Mesodermal cell (in vitro differentiated cells): ENCODE measurements at regions not wholly inside any gene's neighbourhood (a gene's known extent, or its start where the extent isn't known, plus 50 kb on each side); places are given as distances from the start of the nearest gene placed in this dataset.

Experiments used
- H3K27ac ChIP-seq: 2 replicates; pipeline ENCODE4 v1.7.0; 2013; ENCODE audit warnings: mild to moderate bottlenecking, low read depth, low read length, moderate library complexity; ENCODE audit not compliant: severe bottlenecking
- H3K36me3 ChIP-seq: 2 replicates; pipeline ENCODE4 v1.7.1; 2013; ENCODE audit warnings: mild to moderate bottlenecking, low read length, moderate library complexity; ENCODE audit not compliant: control insufficient read depth, insufficient read depth
- H3K4me1 ChIP-seq: one replicate; pipeline ENCODE4 v1.7.1; 2013; ENCODE audit warnings: mild to moderate bottlenecking, low read length; ENCODE audit not compliant: insufficient read depth, control insufficient read depth, poor library complexity, severe bottlenecking
- H3K4me3 ChIP-seq: 2 replicates; pipeline ENCODE4 v1.7.0; 2013; ENCODE audit warnings: low read length, control low read depth, mild to moderate bottlenecking; ENCODE audit not compliant: insufficient read depth, poor library complexity, severe bottlenecking; ENCODE audit errors: extremely low read depth
- H3K9me3 ChIP-seq: 2 replicates; pipeline ENCODE4 v1.7.1; 2013; ENCODE audit warnings: mild to moderate bottlenecking, low read length, moderate library complexity; ENCODE audit not compliant: control insufficient read depth
- WGBS, 2 experiments: methylation state at CpG; one replicate each; pipeline ENCODE4 v1.1.5; 2013; ENCODE audit warnings: missing lambda C conversion rate in 2 of 2; ENCODE audit not compliant: insufficient coverage in 2 of 2; 5-methylcytosine and 5-hydroxymethylcytosine counted together

DNA sequence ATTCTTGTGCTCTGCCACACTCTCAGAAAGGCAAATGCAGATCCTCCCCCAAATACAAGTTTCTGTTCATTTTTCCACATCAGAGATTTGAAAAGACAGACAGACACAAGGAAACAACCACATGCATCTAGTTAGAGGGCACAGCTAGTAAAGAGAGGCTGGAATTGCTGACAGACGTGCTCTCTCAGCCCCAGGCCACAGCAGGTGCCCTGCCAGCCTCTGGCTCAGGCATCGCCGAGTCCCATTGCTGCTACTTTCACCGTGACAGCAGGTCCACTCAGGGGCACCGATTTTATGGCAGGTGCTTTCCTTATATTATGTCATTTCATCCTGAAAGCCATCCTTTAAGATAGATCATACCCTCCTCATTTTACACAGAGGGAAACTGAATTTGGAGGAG, 507.5 kb downstream of the EIPR1 start:
- Histone ChIP-seq H3K36me3 (no peaks in the 10 kb centered on the region), H3K9me3 (no peaks in the 10 kb centered on the region), H3K4me1 (no peaks in the 10 kb centered on the region), H3K27ac (no peak overlapping the region), H3K4me3 (no peak overlapping the region)
- WGBS, 2 experiments = 74 to 83% methylated on average over 4 of the region's 5 CpGs

DNA sequence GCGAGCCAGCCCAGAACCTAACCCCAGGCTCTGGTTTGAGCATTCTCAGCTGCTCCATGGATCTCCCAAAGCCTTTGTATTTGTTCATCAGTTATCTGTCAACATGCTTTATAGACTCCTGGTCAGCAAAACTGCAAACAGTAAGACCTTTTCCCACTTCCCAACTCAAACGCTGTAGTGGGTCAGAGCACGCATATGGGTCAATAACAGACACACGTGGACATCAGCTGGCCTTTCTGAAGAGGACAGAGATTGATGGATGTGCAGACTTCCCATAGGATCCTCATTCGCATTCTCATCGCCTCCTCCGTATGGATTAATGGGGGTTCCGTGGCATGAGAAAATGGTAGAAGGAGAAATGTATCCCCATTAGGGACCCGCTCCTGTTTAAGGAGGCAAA, 508.1 kb downstream of the EIPR1 start:
- no peaks in the 10 kb centered on the region for H3K9me3 ChIP-seq
- H3K27ac ChIP-seq = no peak overlapping the region
- WGBS, 2 experiments = 93 to 97% methylated on average over 6 to 8 of the region's 9 CpGs
- H3K4me1 ChIP-seq = no peaks in the 10 kb centered on the region
- H3K4me3 ChIP-seq = no peak overlapping the region
- no peaks in the 10 kb centered on the region for H3K36me3 ChIP-seq

DNA sequence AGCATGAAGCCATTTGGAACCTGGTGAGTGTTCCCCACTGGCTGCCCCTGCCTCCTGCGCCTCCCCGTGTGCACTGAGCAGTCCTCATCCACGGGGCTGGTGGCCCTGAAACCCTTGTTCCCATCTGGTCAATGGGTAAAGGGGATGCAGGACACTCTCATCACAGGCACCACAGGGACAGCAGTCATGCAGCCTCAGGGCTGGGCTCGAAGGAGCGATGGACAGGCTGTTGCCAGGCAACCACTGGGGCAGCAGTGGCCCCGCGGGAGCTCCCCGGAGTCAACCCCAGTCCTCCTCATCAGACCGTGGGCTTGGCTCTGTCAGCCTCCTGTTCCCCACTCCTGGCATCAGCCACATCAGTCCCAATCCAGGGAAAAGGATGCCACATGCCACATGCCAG, 509.5 kb downstream of the EIPR1 start:
- H3K27ac ChIP-seq = no peak overlapping the region
- WGBS, 2 experiments = 78 to 85% methylated on average over 7 to 8 of the region's 9 CpGs
- no peak overlapping the region for H3K4me3 ChIP-seq
- H3K4me1 ChIP-seq = no peaks in the 10 kb centered on the region
- no peaks in the 10 kb centered on the region for H3K9me3 ChIP-seq
- H3K36me3 ChIP-seq = no peaks in the 10 kb centered on the region

DNA sequence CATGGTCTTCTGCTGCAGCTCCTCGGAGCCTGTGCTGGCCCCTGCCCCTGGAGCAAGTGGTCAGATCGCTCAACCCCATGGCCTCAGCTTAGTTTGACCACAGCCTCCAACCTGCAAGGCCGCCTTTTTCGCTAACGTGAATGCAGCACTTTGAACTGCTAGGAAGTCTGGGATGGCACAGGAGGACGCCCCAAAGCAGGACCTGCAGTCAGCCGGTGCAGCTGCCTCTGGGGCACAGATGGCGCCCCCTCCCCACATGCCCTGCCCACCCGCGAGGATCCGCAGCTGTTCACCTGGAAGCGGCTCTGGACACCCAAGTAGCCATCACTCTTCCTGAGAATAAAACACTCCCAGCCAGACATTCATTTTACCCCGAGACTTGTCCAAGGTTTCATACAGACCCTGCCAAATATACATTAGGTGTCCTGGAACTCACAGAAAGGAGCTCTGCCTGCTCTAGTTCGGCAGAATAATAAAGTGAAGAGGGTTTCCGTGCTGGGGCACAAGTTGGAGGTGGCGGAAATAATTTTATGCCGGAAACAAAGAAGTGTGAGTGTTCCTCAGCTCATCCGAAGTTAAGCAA, 510.1 kb downstream of the EIPR1 start:
- 89 to 90% methylated on average over 16 to 17 of the region's 18 CpGs for whole genome bisulfite sequencing, 2 experiments
- Histone ChIP-seq H3K36me3 (no peaks in the 10 kb centered on the region), H3K27ac (no peak overlapping the region), H3K4me3 (no peak overlapping the region), H3K4me1 (no peaks in the 10 kb centered on the region), H3K9me3 (no peaks in the 10 kb centered on the region)

DNA sequence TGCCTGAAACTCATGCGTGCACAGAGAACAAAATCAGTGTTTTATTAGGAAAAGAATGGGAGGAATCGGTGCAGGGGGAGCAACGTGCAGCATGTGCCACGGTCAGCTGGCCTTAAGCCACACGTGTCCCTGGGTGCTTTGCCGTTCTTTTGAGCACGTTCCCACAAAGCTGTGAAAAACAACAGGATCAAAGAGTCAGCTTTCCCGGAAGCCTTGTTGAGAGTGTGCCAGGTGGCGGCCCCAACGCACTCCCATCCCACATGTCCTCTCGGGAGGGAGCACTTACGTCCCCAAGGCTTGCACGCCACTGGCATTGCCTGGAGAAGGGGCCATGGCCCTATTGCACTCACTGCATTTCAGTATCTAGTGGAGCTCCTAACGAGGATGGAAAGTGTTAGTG, 511.2 kb downstream of the EIPR1 start:
- H3K4me3 ChIP-seq = no peak overlapping the region
- H3K9me3 ChIP-seq = no peaks in the 10 kb centered on the region
- WGBS, 2 experiments = 87 to 96% methylated on average over 13 of the region's 14 CpGs
- H3K27ac ChIP-seq = no peak overlapping the region
- H3K4me1 ChIP-seq = no peaks in the 10 kb centered on the region
- H3K36me3 ChIP-seq = no peaks in the 10 kb centered on the region

DNA sequence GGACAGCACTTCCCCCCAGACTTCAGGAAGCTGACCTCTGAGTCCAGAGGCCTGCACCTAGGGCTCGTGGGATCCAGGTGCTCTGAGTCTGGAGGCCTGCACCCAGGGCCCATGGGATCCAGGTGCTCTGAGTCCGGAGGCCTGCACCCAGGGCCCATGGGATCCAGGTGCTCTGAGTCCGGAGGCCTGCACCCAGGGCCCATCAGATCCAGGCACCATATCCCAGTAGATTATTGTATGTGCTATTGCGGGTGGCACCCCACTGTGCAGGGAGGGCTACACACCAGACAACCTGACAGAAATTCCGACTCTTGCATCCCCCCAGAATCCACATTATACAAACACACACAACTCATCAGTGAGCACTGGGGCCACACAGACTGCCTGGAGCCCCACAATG, 515.2 kb downstream of the EIPR1 start:
- 57 to 68% methylated on average over 2 to 3 of the region's 5 CpGs for WGBS, 2 experiments
- Histone ChIP-seq H3K4me3 (no peak overlapping the region), H3K4me1 (no peaks in the 10 kb centered on the region), H3K9me3 (peaks cover 3% of the 10 kb centered on the region), H3K36me3 (no peaks in the 10 kb centered on the region), H3K27ac (no peak overlapping the region)

DNA sequence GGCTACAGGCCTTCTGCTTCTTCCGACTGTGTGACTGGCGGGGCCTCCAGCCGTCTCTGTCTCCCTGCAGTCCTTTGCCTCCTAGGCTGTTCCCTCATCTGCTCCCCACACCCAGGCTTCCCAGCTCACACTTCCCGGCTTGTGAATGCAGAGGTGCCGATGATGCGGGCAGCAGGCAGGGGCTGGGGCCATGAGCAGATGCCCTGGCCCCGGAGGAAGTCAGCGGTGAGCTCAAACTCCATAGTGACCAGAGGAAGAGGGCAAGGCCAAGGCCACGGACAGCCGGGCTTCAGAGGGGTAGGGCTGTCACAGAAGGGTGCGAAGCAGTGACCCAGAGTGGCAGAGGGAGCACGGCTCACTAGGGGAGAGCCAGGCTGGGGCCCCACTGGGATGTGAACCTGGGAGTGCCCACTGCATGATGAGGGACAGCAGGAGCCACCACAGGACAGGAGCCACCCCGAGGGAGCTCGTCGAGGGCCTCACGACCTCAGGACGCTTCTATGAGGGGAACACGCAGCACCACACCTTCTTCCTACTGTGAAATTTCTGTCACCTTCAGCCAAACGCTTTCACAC, 515.9 kb downstream of the EIPR1 start:
- no peaks in the 10 kb centered on the region for H3K4me1 ChIP-seq
- no peaks in the 10 kb centered on the region for H3K36me3 ChIP-seq
- H3K4me3 ChIP-seq = no peak overlapping the region
- WGBS, 2 experiments = 91% methylated on average over 16 to 19 of the region's 19 CpGs
- no peak overlapping the region for H3K27ac ChIP-seq
- peaks cover 3% of the 10 kb centered on the region for H3K9me3 ChIP-seq

DNA sequence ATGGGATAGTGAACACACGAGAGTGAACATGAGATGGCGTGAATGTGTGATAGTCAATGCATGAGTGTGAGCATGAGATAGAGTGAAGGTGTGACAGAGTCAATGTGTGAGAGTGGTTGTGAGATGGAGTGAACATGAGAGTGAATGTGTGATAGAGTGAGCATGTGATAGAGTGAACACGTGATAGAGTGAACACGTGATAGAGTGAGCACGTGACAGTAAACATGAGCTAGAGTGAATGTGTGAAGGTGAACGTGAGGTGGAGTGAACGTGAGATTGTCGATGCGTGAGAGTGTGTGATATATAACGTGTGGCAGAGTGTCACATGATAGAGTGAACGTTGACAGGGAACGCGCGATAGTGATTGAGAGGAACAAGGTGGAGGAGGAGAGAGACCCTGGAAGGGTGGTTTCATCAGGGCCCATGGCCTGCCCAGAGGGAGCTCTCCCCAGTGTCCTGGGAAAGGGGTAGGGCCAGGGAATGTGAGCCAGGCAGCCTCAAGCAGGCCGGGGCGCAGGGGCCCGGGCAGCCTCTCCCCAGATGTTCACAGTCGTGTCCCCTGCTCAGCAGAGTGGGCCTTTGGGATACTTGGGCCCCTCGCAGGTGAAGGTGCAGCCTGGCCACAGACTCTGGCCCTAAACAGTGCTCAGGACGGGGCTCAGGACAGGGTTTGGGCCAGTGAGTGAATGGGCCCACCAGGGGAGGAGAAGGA, 516.9 kb downstream of the EIPR1 start:
- Histone ChIP-seq H3K27ac (no peak overlapping the region), H3K9me3 (peaks cover 3% of the 10 kb centered on the region), H3K4me3 (no peak overlapping the region), H3K36me3 (no peaks in the 10 kb centered on the region), H3K4me1 (no peaks in the 10 kb centered on the region)
- WGBS, 2 experiments = 87 to 90% methylated on average over 19 to 20 of the region's 20 CpGs

DNA sequence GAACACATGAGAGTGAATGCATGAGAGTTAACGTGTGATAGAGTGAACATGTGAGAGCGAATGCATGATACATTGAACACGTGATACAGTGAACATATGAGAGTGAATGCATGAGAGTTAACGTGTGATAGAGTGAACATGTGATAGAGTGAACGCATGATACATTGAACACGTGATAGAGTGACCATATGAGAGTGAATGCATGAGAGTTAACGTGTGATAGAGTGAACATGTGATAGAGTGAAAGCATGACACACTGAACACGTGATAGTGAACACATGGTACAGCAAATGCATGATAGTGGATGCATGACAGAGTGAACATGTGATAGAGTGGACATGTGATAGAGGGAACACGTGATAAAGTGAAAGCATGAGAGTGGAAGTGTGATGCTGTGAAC, 517.9 kb downstream of the EIPR1 start:
- Histone ChIP-seq H3K9me3 (peaks cover 3% of the 10 kb centered on the region), H3K4me1 (no peaks in the 10 kb centered on the region), H3K36me3 (no peaks in the 10 kb centered on the region), H3K27ac (no peak overlapping the region), H3K4me3 (no peak overlapping the region)
- WGBS, 2 experiments = 90% methylated on average over 9 of the region's 9 CpGs

DNA sequence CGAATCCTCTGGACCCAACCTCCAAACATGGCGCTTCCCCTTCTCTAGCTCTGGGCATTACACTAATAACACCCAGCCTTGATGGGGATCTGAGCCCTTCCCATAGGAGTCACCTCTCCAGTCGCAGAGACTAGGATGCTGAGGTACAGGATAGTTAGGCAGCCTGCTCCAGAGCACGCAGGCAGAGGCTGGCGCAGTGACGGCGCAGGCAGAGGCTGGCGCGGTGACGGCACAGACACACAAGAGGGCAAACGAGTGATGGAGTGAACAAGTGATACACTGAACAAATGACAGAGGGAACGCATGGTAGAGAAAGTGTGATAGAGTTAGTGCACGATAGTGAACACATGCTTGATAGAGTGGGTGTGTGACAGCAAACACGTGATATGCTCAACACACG, 518.5 kb downstream of the EIPR1 start:
- Histone ChIP-seq H3K36me3 (no peaks in the 10 kb centered on the region), H3K9me3 (peaks cover 3% of the 10 kb centered on the region), H3K4me3 (no peak overlapping the region), H3K4me1 (no peaks in the 10 kb centered on the region), H3K27ac (no peak overlapping the region)
- 90 to 92% methylated on average over 14 to 15 of the region's 15 CpGs for WGBS, 2 experiments
